Stomach (tissue), 8 donors: ENCODE measurements at regions not wholly inside any gene's neighbourhood (a gene's known extent, or its start where the extent isn't known, plus 50 kb on each side); places are given as distances from the start of the nearest gene placed in this dataset.

Source experiments
- DNase-seq, 2 donors: peaks; one replicate each; pipeline versions ENCODE4 v3.0.0 to v3.0.0-alpha.2; 2013 to 2019
- H3K27ac ChIP-seq, 5 donors: fragments of 200-600 bp in 4 of 5; sonication (generic) in 4 of 5; one replicate each; pipeline ENCODE4 v1.5.1; 2013 to 2019; ENCODE audit warnings: mild to moderate bottlenecking in 1 of 5, moderate library complexity in 1 of 5
- H3K27me3 ChIP-seq, 3 donors: fragments of 200-600 bp; sonication (generic); one replicate each; pipeline ENCODE4 v1.5.1; 2017 to 2019; ENCODE audit warnings: mixed run types in 1 of 3
- H3K36me3 ChIP-seq, 4 donors: fragments of 200-600 bp; sonication (generic); 1 replicate in 3 of 4; 2 replicates in 1 of 4; pipeline ENCODE4 v1.5.1; 2016 to 2019
- H3K4me1 ChIP-seq, 4 donors: fragments of 200-600 bp; sonication (generic); one replicate each; pipeline ENCODE4 v1.5.1; 2016 to 2019
- H3K4me3 ChIP-seq, 4 donors: fragments of 200-600 bp; sonication (generic) in 3 of 4; one replicate each; pipeline ENCODE4 v1.5.1; 2016 to 2019; ENCODE audit warnings: mild to moderate bottlenecking in 1 of 4
- H3K9me3 ChIP-seq, 4 donors: fragments of 200-600 bp; sonication (generic); one replicate each; pipeline ENCODE4 v1.5.1; 2016 to 2019
- CTCF ChIP-seq, 7 experiments: fragments of 450-650 bp in 4 of 7; fragments of 200-600 bp in 3 of 7; sonication (generic) in 3 of 7; IDR thresholded peaks; one replicate each; pipeline ENCODE4 v1.5.1; 2016 to 2019; ENCODE audit warnings: antibody characterized with exemption in 7 of 7, control low read depth in 2 of 7, mild to moderate bottlenecking in 1 of 7
- EP300 ChIP-seq: sonication (generic); formaldehyde crosslinking; IDR thresholded peaks from one replicate; pipeline ENCODE4 v1.6.1; 2017; ENCODE audit warnings: antibody characterized with exemption
- POLR2A ChIP-seq, 4 donors: fragments of 450-650 bp; IDR thresholded peaks; one replicate each; pipeline ENCODE4 v1.6.1; 2016; ENCODE audit warnings: antibody characterized with exemption in 4 of 4, control low read depth in 2 of 4, mild to moderate bottlenecking in 1 of 4, moderate library complexity in 1 of 4
- POLR2AphosphoS5 ChIP-seq, 3 donors: sonication (generic); formaldehyde crosslinking; IDR thresholded peaks; one replicate each; pipeline ENCODE4 v1.6.1; 2016; ENCODE audit warnings: antibody characterized with exemption in 3 of 3
- WGBS, 5 donors: extraction: QIAGEN DNeasy Blood & Tissue Kit in 3 of 5; methylation state at CpG; one replicate each; pipeline versions ENCODE4 v1.1.5 to v1.1.7; 2013 to 2018; 5-methylcytosine and 5-hydroxymethylcytosine counted together
- intact Hi-C: fragments of 100-400 bp; cut with DNase I; formaldehyde crosslinking; loops from one replicate; pipeline ENCODE4 v1.15.1; 2023; ENCODE audit warnings: low total_unique reads
- donor health status: healthy with polysubstance abuse.
- donor health status: Bipolar disorder and iron deficiency.
- donor health status: healthy.

DNA sequence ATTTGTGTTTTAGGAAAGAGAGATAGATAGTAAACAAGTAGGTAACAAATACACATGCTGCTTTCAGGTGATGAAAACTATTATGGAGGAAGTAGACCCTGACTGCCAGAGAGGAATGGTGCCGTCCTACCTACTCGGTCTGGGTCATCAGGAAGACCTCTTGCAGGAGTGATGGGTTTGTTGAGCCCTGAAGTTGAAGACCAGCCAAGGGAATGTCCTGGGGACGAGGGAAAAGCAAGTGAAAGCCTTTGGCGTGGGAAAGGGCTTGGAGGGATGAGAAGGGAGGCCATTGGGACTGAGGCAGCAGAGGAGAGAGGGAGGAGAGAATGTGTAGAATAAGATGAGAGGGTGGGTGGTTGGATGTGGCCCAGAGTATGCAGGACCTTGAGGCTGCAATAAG lies 379.5 kb upstream of the USP24 start:
- no peak for TF ChIP-seq CTCF (IDR thresholded peaks at IDR 0.05)
- no peak for TF ChIP-seq POLR2A (IDR thresholded peaks at IDR 0.05)
- no peak for TF ChIP-seq EP300
- TF ChIP-seq POLR2AphosphoS5 (IDR thresholded peaks at IDR 0.05), result no peak

DNA sequence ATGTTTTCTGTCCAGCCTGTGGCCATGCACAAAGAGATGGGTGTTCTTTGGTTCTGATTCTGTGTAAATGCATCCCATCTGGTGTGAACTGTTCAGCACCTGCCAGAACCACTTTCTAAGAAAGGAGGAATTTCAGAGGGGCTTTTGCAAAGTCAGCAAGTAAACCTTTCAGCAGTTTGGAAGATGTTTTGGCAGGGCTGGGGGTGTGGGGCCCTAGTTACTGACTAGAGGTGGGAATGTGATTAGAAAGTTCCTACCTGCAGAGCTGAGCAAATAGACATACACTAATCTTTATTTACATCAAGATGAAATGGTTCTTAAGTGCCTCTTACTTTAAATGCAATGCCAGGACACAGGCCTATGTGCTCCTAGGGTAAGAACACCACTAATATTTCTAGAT lies 378.1 kb upstream of the USP24 start:
- Histone ChIP-seq H3K4me3 (no peak overlapping the region), H3K27ac (no peak overlapping the region), H3K27me3 (no peaks in the 10 kb centered on the region), H3K4me1 (no peaks in the 10 kb centered on the region), H3K9me3 (peaks cover 0 to 5% (median 0%) of the 10 kb centered on the region in 4 donors), H3K36me3 (no peaks in the 10 kb centered on the region)
- DNase-seq, result no peak
- TF ChIP-seq POLR2A (IDR thresholded peaks at IDR 0.05), result no peak
- TF ChIP-seq POLR2AphosphoS5 (IDR thresholded peaks at IDR 0.05), result no peak
- TF ChIP-seq EP300, result no peak
- TF ChIP-seq CTCF (IDR thresholded peaks at IDR 0.05), result no peak
- intact Hi-C loops, result no loop called here

More for the DNA sequence above, 379.5 kb upstream of the USP24 start:
- no peak overlapping the region for H3K27ac ChIP-seq
- DNase-seq, result no peak
- WGBS, 5 donors, result 85 to 92% (median 88%) methylated on average over 4 of the region's 4 CpGs
- no peaks in the 10 kb centered on the region for H3K4me1 ChIP-seq
- H3K27me3 ChIP-seq, result no peaks in the 10 kb centered on the region
- intact Hi-C loops, result no loop called here
- peaks cover 0 to 5% (median 0%) of the 10 kb centered on the region in 4 donors for H3K9me3 ChIP-seq
- H3K4me3 ChIP-seq, result no peak overlapping the region
- no peaks in the 10 kb centered on the region for H3K36me3 ChIP-seq

DNA sequence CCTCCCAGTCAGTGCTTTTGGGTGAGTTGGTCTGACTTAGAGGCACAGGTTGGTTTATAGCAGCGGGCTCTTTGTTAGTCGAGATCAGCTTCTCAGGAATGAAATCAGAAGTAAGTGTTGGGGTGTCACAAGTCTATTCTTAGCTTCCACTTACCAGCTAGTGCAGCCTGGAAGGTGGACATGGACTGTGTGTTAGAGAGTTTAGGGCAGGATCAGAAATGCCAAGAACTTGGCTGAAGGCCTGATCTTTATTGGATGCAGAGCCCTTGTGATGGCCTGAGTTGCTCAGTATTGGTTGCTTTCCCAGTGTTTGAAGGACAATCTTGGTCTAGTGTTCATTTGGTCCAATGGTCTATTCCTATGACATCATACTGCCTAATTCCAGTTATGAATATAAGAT lies 377.0 kb upstream of the USP24 start:
- Histone ChIP-seq H3K27me3 (no peaks in the 10 kb centered on the region), H3K4me3 (no peak overlapping the region), H3K36me3 (no peaks in the 10 kb centered on the region), H3K27ac (no peak overlapping the region), H3K9me3 (peaks cover 0 to 5% (median 0%) of the 10 kb centered on the region in 4 donors), H3K4me1 (no peaks in the 10 kb centered on the region)
- TF ChIP-seq EP300, result no peak
- intact Hi-C loops, result no loop called here
- DNase-seq, result no peak
- 93 to 96% (median 94%) methylated on average over 2 of the region's 2 CpGs for WGBS, 5 donors

GRCh38 chr1:55589671-55590297 lies 374.6 kb upstream of the USP24 start:
- peaks cover 0 to 9% (median under 1%) of the 10 kb centered on the region in 4 donors for H3K4me1 ChIP-seq
- intact Hi-C loops, result no loop called here
- 53 to 70% (median 61%) methylated on average over 7 of the region's 7 CpGs for WGBS, 5 donors
- H3K9me3 ChIP-seq, result no peaks in the 10 kb centered on the region
- no peaks in the 10 kb centered on the region for H3K27me3 ChIP-seq
- no peak for DNase-seq
- no peak for TF ChIP-seq EP300
- no peak for TF ChIP-seq CTCF (IDR thresholded peaks at IDR 0.05)
- no peak for TF ChIP-seq POLR2AphosphoS5 (IDR thresholded peaks at IDR 0.05)
- TF ChIP-seq POLR2A (IDR thresholded peaks at IDR 0.05), result no peak
- no peak overlapping the region for H3K4me3 ChIP-seq
- peak overlapping the region in 4 of 5 donors; percentile 34 to 72 (median 58) for H3K27ac ChIP-seq
- no peaks in the 10 kb centered on the region for H3K36me3 ChIP-seq

GRCh38 chr1:55588309-55588708 lies 373.1 kb upstream of the USP24 start:
- Histone ChIP-seq H3K27ac (peak overlapping the region in 1 of 5 donors; percentile 72), H3K36me3 (no peaks in the 10 kb centered on the region), H3K4me3 (no peak overlapping the region), H3K9me3 (no peaks in the 10 kb centered on the region), H3K27me3 (no peaks in the 10 kb centered on the region), H3K4me1 (peaks cover 0 to 13% (median 2%) of the 10 kb centered on the region in 4 donors)
- no peak for DNase-seq
- 31 to 44% (median 40%) methylated on average over 2 of the region's 2 CpGs for WGBS, 5 donors
- TF ChIP-seq POLR2A (IDR thresholded peaks at IDR 0.05), result no peak
- TF ChIP-seq CTCF (IDR thresholded peaks at IDR 0.05), result no peak
- TF ChIP-seq POLR2AphosphoS5 (IDR thresholded peaks at IDR 0.05), result no peak
- TF ChIP-seq EP300, result no peak
- intact Hi-C loops, result no loop called here
